Activated naive CD4-positive, alpha-beta T cell treated with Interleukin-2 at 50 U/mL for 16 hours (primary cell): ENCODE measurements at regions not wholly inside any gene's neighbourhood (a gene's known extent, or its start where the extent isn't known, plus 50 kb on each side); places are given as distances from the start of the nearest gene placed in this dataset.

Experiments used
- DNase-seq: peaks from one replicate; pipeline ENCODE4 v3.0.0-alpha.2; 2020

GRCh38 chr5:143761663-143762062, 50.3 kb upstream of the HMHB1 start:
- no peak for DNase-seq

- DNase-seq = no peak
Measured at GRCh38 chr5:143760755-143761154, 51.2 kb upstream of the HMHB1 start.

DNA sequence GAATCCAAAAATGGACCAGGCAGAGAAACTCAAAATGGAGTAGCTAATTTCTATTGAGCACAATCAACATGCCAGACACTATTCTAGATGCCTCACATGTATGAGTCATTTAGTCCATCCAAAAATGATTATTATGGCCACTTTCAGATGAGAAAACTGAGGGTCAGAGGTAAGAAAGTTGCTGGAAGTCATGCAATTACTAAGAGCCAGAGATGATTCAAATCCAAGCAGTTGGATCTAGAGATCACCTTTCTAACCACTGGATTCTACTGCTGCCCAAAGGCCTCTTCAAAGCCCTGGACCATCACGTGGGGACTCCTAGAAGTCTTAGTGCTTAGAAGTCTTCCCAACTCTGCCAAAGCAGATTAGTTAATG, 51.8 kb upstream of the HMHB1 start:
- no peak for DNase-seq

- no peak for DNase-seq
Measured at GRCh38 chr5:143759396-143760130, 52.4 kb upstream of the HMHB1 start.

- DNase-seq = no peak
Measured at GRCh38 chr5:143758750-143759149, 53.2 kb upstream of the HMHB1 start.

GRCh38 chr5:143758015-143758414, 53.9 kb upstream of the HMHB1 start:
- no peak for DNase-seq

GRCh38 chr5:143757116-143757515, 54.8 kb upstream of the HMHB1 start:
- no peak for DNase-seq

DNA sequence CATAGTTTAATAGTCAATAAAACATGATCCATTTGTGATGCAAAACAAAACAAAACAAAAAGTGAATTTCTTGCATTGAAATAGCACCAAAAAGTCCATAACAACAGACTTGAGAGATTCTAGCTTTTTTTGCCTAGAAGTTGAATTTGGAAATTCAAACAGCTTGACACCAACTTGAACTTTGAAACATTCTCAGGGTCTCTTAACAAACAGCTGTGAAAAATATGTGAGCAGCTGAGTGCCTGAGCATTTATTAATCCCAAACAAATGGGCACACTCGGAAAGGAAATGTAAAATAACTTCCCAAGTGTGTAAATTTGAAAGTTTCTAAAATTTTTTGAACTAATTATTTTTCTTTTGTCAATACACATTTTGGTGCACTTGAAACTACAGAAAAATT, 56.0 kb upstream of the HMHB1 start:
- DNase-seq = no peak

DNA sequence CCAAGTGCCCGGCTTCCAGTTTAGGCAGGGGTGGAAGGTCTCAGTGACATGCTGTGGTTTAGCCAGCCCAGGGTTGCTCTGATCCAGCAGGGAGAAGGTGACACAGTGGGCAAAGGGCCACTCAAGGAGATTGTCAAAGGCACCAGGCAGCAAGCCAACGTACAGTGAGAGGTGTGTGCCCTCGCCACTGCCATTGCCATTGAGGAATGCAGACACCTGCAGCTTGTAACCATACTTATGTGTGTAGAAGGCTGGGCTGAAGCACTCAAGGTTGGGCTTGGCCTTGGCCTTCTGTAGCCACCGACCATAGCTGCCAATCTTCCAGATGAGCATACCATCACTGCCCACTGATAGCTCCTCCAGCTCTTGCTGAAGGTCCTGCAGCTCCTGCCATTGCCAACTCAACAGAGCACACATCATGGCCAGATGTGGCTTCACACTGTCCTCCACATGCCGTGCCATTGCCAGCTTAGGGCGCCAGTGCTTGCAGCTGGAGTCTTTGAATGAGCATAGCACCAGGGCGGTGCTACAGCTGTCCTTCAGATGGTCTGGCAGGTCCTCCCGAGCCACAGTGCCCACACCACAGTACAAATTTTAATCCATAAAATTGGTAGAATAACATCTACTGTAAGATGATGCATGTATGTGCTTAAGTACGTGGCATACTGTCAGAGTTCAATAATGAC, 59.7 kb upstream of the HMHB1 start:
- DNase-seq = no peak

DNA sequence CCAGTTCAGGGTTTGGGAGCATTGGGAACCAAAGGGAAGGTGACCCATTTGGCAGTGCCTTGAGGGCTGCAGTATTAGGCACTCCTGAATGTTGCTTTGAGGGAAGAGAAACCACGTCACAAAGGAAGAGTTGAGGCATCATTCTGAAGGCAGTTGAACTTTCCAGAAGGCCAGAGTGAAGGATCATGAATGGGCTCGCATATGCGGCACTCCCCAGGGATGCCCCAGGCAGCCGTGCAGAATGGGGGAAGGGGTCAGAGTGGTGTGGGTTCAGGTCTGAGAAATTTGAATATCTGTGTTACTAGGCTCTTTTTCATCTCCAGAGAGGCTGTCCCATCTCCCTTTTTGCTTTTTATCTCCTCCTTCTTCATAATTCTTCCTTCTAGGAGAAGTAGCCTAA, 60.6 kb upstream of the HMHB1 start:
- DNase-seq = no peak

GRCh38 chr5:143749581-143750205, 62.3 kb upstream of the HMHB1 start:
- DNase-seq = no peak

DNA sequence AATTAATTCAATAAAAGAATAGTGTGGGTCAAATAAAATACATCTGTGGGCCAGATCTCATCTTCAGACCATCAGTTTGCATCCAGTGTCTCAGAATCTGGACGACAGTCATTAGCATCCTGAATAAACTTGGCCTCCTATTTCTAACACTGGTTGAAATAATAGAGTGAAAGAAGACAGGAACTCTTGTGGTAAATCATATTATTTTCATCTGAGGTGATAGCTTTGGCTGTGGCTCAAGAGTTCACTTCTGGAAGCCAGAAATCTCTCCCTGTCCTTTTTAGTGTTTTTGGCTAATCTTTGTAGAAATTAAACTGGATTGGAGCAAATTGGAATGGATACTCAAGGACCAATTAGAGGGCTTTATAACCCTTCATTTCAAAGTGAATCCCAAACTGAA, 63.4 kb upstream of the HMHB1 start:
- DNase-seq = no peak

GRCh38 chr5:143742951-143743350, 69.0 kb upstream of the HMHB1 start:
- no peak for DNase-seq

GRCh38 chr5:143741421-143741820, 70.5 kb upstream of the HMHB1 start:
- no peak for DNase-seq

GRCh38 chr5:143740956-143741355, 71.0 kb upstream of the HMHB1 start:
- DNase-seq = no peak

- DNase-seq = no peak
Measured at GRCh38 chr5:143739746-143740145, 72.2 kb upstream of the HMHB1 start.

GRCh38 chr5:143738417-143739401, 73.3 kb upstream of the HMHB1 start:
- DNase-seq = no peak

- no peak for DNase-seq
Measured at GRCh38 chr5:143737062-143737461, 74.9 kb upstream of the HMHB1 start.

GRCh38 chr5:143734456-143734780, 77.5 kb upstream of the HMHB1 start:
- no peak for DNase-seq

GRCh38 chr5:143733665-143734455, 78.1 kb upstream of the HMHB1 start:
- no peak for DNase-seq

- DNase-seq = no peak
Measured at GRCh38 chr5:143732402-143732801, 79.6 kb upstream of the HMHB1 start.

GRCh38 chr5:143730112-143730801, 81.7 kb upstream of the HMHB1 start:
- DNase-seq = no peak
